ENCODE measurements at regions not wholly inside any gene's neighbourhood (a gene's known extent, or its start where the extent isn't known, plus 50 kb on each side); places are given as distances from the start of the nearest gene placed in this dataset.

GRCh38 chr10:107502229-107502985 is 337.9 kb upstream of the SORCS1 start:
- peaks cover 0 to 4% (median 0%) of the 10 kb centered on the region in 3 donors for H3K9me3 ChIP-seq (ENCODE audit: control insufficient read depth in 2 of 3, insufficient read depth in 1 of 3, low read length in 3 of 3)
- H3K27ac ChIP-seq (ENCODE audit: low read depth in 2 of 2, low read length in 2 of 2): no peak overlapping the region
- intact Hi-C loops (cut with DNase I): no loop called here
- no peaks in the 10 kb centered on the region for H3K36me3 ChIP-seq (ENCODE audit: control insufficient read depth in 2 of 3, insufficient read depth in 3 of 3, low read length in 3 of 3)
- no peaks in the 10 kb centered on the region for H3K4me1 ChIP-seq (ENCODE audit: control insufficient read depth in 2 of 3, insufficient read depth in 2 of 3, low read depth in 1 of 3, low read length in 3 of 3)
- no peaks in the 10 kb centered on the region for H3K27me3 ChIP-seq (ENCODE audit: control insufficient read depth, insufficient read depth, low read length)
- no peak overlapping the region for H3K9ac ChIP-seq (ENCODE audit: low read length in 3 of 3)
- H3K4me3 ChIP-seq (ENCODE audit: low read length in 3 of 3): no peak overlapping the region
- no peak for TF ChIP-seq CTCF (IDR thresholded peaks at IDR 0.05; ENCODE audit: borderline replicate concordance, extremely low read depth, insufficient read depth)
- DNase-seq (no peak), FAIRE-seq (no peak)

- no peaks in the 10 kb centered on the region for H3K4me1 ChIP-seq (ENCODE audit: control insufficient read depth in 2 of 3, insufficient read depth in 2 of 3, low read depth in 1 of 3, low read length in 3 of 3)
- no peak for FAIRE-seq
Measured at GRCh38 chr10:107498983-107499382, 334.5 kb upstream of the SORCS1 start.

GRCh38 chr10:107497024-107497423 is 332.5 kb upstream of the SORCS1 start:
- no peaks in the 10 kb centered on the region for H3K36me3 ChIP-seq (ENCODE audit: control insufficient read depth in 2 of 3, insufficient read depth in 3 of 3, low read length in 3 of 3)
- FAIRE-seq: no peak
- no peak for DNase-seq
- H3K9ac ChIP-seq (ENCODE audit: low read length in 3 of 3): no peak overlapping the region
- no peaks in the 10 kb centered on the region for H3K27me3 ChIP-seq (ENCODE audit: control insufficient read depth, insufficient read depth, low read length)
- no peak overlapping the region for H3K27ac ChIP-seq (ENCODE audit: low read depth in 2 of 2, low read length in 2 of 2)
- no peak overlapping the region for H3K4me3 ChIP-seq (ENCODE audit: low read length in 3 of 3)
- intact Hi-C loops (cut with DNase I): no loop called here
- no peaks in the 10 kb centered on the region for H3K4me1 ChIP-seq (ENCODE audit: control insufficient read depth in 2 of 3, insufficient read depth in 2 of 3, low read depth in 1 of 3, low read length in 3 of 3)
- H3K9me3 ChIP-seq (ENCODE audit: control insufficient read depth in 2 of 3, insufficient read depth in 1 of 3, low read length in 3 of 3): no peaks in the 10 kb centered on the region
- no peak for TF ChIP-seq CTCF (IDR thresholded peaks at IDR 0.05; ENCODE audit: borderline replicate concordance, extremely low read depth, insufficient read depth)

More at GRCh38 chr10:107498983-107499382, 334.5 kb upstream of the SORCS1 start:
- Histone ChIP-seq H3K9me3 (ENCODE audit: control insufficient read depth in 2 of 3, insufficient read depth in 1 of 3, low read length in 3 of 3) (peaks cover 0 to 2% (median 0%) of the 10 kb centered on the region in 3 donors), H3K4me3 (ENCODE audit: low read length in 3 of 3) (no peak overlapping the region), H3K36me3 (ENCODE audit: control insufficient read depth in 2 of 3, insufficient read depth in 3 of 3, low read length in 3 of 3) (no peaks in the 10 kb centered on the region), H3K27me3 (ENCODE audit: control insufficient read depth, insufficient read depth, low read length) (no peaks in the 10 kb centered on the region), H3K27ac (ENCODE audit: low read depth in 2 of 2, low read length in 2 of 2) (no peak overlapping the region), H3K9ac (ENCODE audit: low read length in 3 of 3) (no peak overlapping the region)
- DNase-seq: no peak
- no peak for TF ChIP-seq CTCF (IDR thresholded peaks at IDR 0.05; ENCODE audit: borderline replicate concordance, extremely low read depth, insufficient read depth)
- intact Hi-C loops (cut with DNase I): no loop called here

Measured in kidney (tissue), 13 donors.